Astrocyte (in vitro differentiated cells and primary cell): ENCODE measurements at regions not wholly inside any gene's neighbourhood (a gene's known extent, or its start where the extent isn't known, plus 50 kb on each side); places are given as distances from the start of the nearest gene placed in this dataset.

Source experiments
- DNase-seq: peaks from one replicate; pipeline ENCODE4 v3.0.0-alpha.2; 2010; ENCODE audit warnings: low read depth
- FAIRE-seq: peaks from 2 replicates; lab custom pipeline; 2011; peaks lifted over from hg19 to GRCh38; lab: Jason Lieb, UNC
- H2AFZ ChIP-seq: 2 replicates; pipeline ENCODE4 v1.6.0; 2012; ENCODE audit warnings: low read depth, low read length, inconsistent platforms
- H3K27ac ChIP-seq: 2 replicates; pipeline ENCODE4 v1.5.1; 2011; ENCODE audit warnings: low read depth, low read length, inconsistent platforms
- H3K27me3 ChIP-seq: 2 replicates; pipeline ENCODE4 v1.6.0; 2011; ENCODE audit warnings: low read length, inconsistent platforms; ENCODE audit not compliant: insufficient read depth
- H3K36me3 ChIP-seq: 2 replicates; pipeline ENCODE4 v1.5.1; 2011; ENCODE audit warnings: low read length, inconsistent platforms; ENCODE audit not compliant: insufficient read depth
- H3K4me1 ChIP-seq: 2 replicates; pipeline ENCODE4 v1.5.1; 2011; ENCODE audit warnings: low read length, inconsistent platforms; ENCODE audit not compliant: insufficient read depth
- H3K4me2 ChIP-seq: 2 replicates; pipeline ENCODE4 v1.6.0; 2012; ENCODE audit warnings: low read length, inconsistent platforms
- H3K4me3 ChIP-seq: 2 replicates; pipeline ENCODE4 v1.5.1; 2011; ENCODE audit warnings: low read depth, mild to moderate bottlenecking, low read length, inconsistent platforms; ENCODE audit not compliant: insufficient read depth
- H3K79me2 ChIP-seq: 2 replicates; pipeline ENCODE4 v1.6.0; 2012; ENCODE audit warnings: mild to moderate bottlenecking, low read length, inconsistent platforms; ENCODE audit not compliant: insufficient read depth
- H3K9ac ChIP-seq: 2 replicates; pipeline ENCODE4 v1.6.0; 2012; ENCODE audit warnings: mild to moderate bottlenecking, low read length, inconsistent platforms
- H3K9me3 ChIP-seq: 2 replicates; pipeline ENCODE4 v1.5.1; 2012; ENCODE audit warnings: low read depth, mild to moderate bottlenecking, low read length, inconsistent platforms; ENCODE audit not compliant: insufficient read depth
- H4K20me1 ChIP-seq: 2 replicates; pipeline ENCODE4 v1.6.0; 2012; ENCODE audit warnings: low read length, inconsistent platforms; ENCODE audit not compliant: insufficient read depth
- H3K27ac Mint-ChIP-seq: one replicate; pipeline ENCODE4 v1.8.0; 2021; ENCODE audit warnings: mild to moderate bottlenecking, mixed read lengths; ENCODE audit not compliant: unreplicated experiment
- H3K27me3 Mint-ChIP-seq: one replicate; pipeline ENCODE4 v1.8.0; 2021; ENCODE audit warnings: low read depth, mixed read lengths; ENCODE audit not compliant: unreplicated experiment
- H3K36me3 Mint-ChIP-seq: one replicate; pipeline ENCODE4 v1.8.0; 2021; ENCODE audit warnings: low read depth, mixed read lengths; ENCODE audit not compliant: unreplicated experiment
- H3K4me1 Mint-ChIP-seq: one replicate; pipeline ENCODE4 v1.8.0; 2021; ENCODE audit warnings: low read depth, mixed read lengths; ENCODE audit not compliant: unreplicated experiment
- H3K4me3 Mint-ChIP-seq: one replicate; pipeline ENCODE4 v1.8.0; 2021; ENCODE audit warnings: mild to moderate bottlenecking, moderate library complexity, mixed read lengths; ENCODE audit not compliant: unreplicated experiment
- H3K9me3 Mint-ChIP-seq: one replicate; pipeline ENCODE4 v1.8.0; 2021; ENCODE audit warnings: mild to moderate bottlenecking, mixed read lengths; ENCODE audit not compliant: unreplicated experiment
- EZH2 ChIP-seq: IDR thresholded peaks from 2 replicates; pipeline ENCODE4 v1.6.1; 2012; ENCODE audit warnings: mild to moderate bottlenecking, low read length, inconsistent platforms; ENCODE audit not compliant: insufficient read depth
- TF ChIP-seq, protein P1 (sequence below): IDR thresholded peaks from 2 replicates; pipeline ENCODE4 v1.5.1; 2011; ENCODE audit warnings: low read depth, mild to moderate bottlenecking, inconsistent platforms, low read length, moderate library complexity; ENCODE audit not compliant: insufficient read depth

DNA sequence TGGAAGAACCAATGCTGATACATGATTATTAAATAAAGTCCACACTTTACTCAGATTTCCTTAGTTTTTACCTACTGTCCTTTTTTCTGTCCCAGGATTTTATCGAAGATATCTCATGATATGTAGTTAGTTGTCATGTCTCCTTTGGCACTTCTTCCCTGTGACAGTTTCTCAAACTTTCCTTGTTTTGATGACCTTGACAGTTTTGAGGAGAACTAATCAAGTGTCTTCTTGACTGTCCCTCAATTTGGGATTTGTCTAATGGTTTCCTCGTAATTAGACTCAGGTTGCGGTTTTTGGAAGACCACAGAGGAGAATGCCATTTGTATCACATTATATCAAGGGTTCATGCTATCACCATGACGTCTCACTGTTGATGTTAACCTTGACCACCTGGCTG lies 483.1 kb upstream of the ZNF608 start:
- Histone ChIP-seq H3K4me2 (no peak overlapping the region), H3K36me3 (no peaks in the 10 kb centered on the region), H3K9me3 (no peaks in the 10 kb centered on the region), H3K27me3 (no peaks in the 10 kb centered on the region), H4K20me1 (no peaks in the 10 kb centered on the region), H3K4me3 (no peak overlapping the region), H3K9ac (no peak overlapping the region), H2AFZ (no peak overlapping the region), H3K4me1 (peaks cover 4% of the 10 kb centered on the region), H3K27ac (no peak overlapping the region), H3K79me2 (no peaks in the 10 kb centered on the region)
- Mint-ChIP-seq H3K27me3 (no peaks in the 10 kb centered on the region), H3K27ac (no peak overlapping the region), H3K4me1 (peaks cover 11% of the 10 kb centered on the region), H3K36me3 (no peaks in the 10 kb centered on the region), H3K4me3 (no peak overlapping the region), H3K9me3 (peaks cover 2% of the 10 kb centered on the region)
- TF ChIP-seq, protein P1, sequence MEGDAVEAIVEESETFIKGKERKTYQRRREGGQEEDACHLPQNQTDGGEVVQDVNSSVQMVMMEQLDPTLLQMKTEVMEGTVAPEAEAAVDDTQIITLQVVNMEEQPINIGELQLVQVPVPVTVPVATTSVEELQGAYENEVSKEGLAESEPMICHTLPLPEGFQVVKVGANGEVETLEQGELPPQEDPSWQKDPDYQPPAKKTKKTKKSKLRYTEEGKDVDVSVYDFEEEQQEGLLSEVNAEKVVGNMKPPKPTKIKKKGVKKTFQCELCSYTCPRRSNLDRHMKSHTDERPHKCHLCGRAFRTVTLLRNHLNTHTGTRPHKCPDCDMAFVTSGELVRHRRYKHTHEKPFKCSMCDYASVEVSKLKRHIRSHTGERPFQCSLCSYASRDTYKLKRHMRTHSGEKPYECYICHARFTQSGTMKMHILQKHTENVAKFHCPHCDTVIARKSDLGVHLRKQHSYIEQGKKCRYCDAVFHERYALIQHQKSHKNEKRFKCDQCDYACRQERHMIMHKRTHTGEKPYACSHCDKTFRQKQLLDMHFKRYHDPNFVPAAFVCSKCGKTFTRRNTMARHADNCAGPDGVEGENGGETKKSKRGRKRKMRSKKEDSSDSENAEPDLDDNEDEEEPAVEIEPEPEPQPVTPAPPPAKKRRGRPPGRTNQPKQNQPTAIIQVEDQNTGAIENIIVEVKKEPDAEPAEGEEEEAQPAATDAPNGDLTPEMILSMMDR = no peak
- no peak for TF ChIP-seq EZH2
- DNase-seq = no peak
- FAIRE-seq = no peak

DNA sequence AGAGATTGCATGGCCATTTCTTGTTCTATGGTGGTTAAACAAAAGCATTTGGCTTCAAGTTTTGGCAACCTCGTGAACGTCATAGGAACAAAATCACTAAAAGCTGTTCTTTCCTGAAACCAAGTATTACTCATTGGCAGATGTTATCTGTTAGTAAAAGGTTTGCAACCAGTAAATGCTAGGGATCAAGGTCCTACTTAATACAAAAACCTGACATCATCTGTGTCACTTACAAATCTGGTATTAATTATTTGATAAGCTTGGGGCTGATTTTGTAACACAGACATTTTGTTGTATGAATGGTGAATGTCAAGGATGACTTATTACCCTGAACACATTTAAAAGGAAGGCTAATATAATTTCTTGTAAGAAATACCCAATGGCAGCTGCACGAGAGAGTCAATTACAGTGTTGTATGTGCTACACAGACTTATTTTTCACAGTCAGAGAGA lies 486.4 kb upstream of the ZNF608 start:
- TF ChIP-seq, protein P1 = no peak
- TF ChIP-seq EZH2 = no peak
- DNase-seq = peak; percentile 94
- Mint-ChIP-seq H3K4me1 (peaks cover 8% of the 10 kb centered on the region), H3K27ac (no peak overlapping the region), H3K4me3 (no peak overlapping the region), H3K9me3 (peaks cover 2% of the 10 kb centered on the region), H3K36me3 (no peaks in the 10 kb centered on the region), H3K27me3 (no peaks in the 10 kb centered on the region)
- Histone ChIP-seq H3K9ac (no peak overlapping the region), H3K36me3 (no peaks in the 10 kb centered on the region), H3K4me1 (no peaks in the 10 kb centered on the region), H3K27me3 (no peaks in the 10 kb centered on the region), H4K20me1 (no peaks in the 10 kb centered on the region), H2AFZ (no peak overlapping the region), H3K27ac (no peak overlapping the region), H3K9me3 (no peaks in the 10 kb centered on the region), H3K4me2 (no peak overlapping the region), H3K4me3 (no peak overlapping the region), H3K79me2 (no peaks in the 10 kb centered on the region)
- FAIRE-seq = no peak

DNA sequence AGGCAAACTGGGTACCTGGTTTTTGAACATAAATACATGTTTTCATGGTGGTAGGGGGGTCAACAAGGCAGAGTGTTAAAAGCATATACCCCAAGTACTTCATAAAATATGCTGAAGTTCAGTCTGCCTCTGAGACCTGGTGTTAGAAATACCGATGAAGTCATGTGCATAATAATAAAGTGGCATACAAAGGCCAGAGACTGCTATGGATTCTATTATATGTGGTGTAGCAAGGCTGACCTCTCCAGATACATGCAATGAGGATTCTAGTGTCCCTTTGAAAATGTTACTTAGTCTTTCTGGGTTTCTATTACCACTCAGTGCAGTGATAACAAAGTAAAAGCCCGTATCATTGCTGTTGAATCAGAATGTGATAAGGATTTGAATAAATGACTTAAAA lies 487.5 kb upstream of the ZNF608 start:
- DNase-seq = no peak
- Histone ChIP-seq H3K27me3 (no peaks in the 10 kb centered on the region), H3K9me3 (no peaks in the 10 kb centered on the region), H3K27ac (no peak overlapping the region), H2AFZ (no peak overlapping the region), H3K36me3 (no peaks in the 10 kb centered on the region), H3K4me3 (no peak overlapping the region), H3K9ac (no peak overlapping the region), H3K4me2 (no peak overlapping the region), H3K79me2 (no peaks in the 10 kb centered on the region), H4K20me1 (no peaks in the 10 kb centered on the region), H3K4me1 (no peaks in the 10 kb centered on the region)
- no peak overlapping the region for H3K27ac Mint-ChIP-seq
- no peaks in the 10 kb centered on the region for H3K36me3 Mint-ChIP-seq
- no peaks in the 10 kb centered on the region for H3K27me3 Mint-ChIP-seq
- no peak overlapping the region for H3K4me3 Mint-ChIP-seq
- peaks cover 2% of the 10 kb centered on the region for H3K9me3 Mint-ChIP-seq
- H3K4me1 Mint-ChIP-seq = peaks cover 5% of the 10 kb centered on the region
- TF ChIP-seq, protein P1 = no peak
- no peak for TF ChIP-seq EZH2
- no peak for FAIRE-seq
